Neuronal stem cell (in vitro differentiated cells): ENCODE measurements at regions not wholly inside any gene's neighbourhood (a gene's known extent, or its start where the extent isn't known, plus 50 kb on each side); places are given as distances from the start of the nearest gene placed in this dataset.

ENCODE experiments used
- DNase-seq: peaks from one replicate; pipeline ENCODE4 v3.0.0-alpha.2; 2013; ENCODE audit warnings: low spot score
- H2AFZ ChIP-seq: one replicate; pipeline ENCODE4 v1.6.1; 2013; ENCODE audit warnings: mild to moderate bottlenecking, low read length, inconsistent platforms
- H2AK5ac ChIP-seq: 2 replicates; pipeline ENCODE4 v1.6.1; 2013; ENCODE audit warnings: low read depth, mild to moderate bottlenecking, inconsistent platforms, low read length, moderate library complexity, mixed read lengths
- H2BK120ac ChIP-seq: 2 replicates; pipeline ENCODE4 v1.6.1; 2013; ENCODE audit warnings: low read depth, mild to moderate bottlenecking, inconsistent platforms, low read length, moderate library complexity, mixed read lengths
- H2BK12ac ChIP-seq: one replicate; pipeline ENCODE4 v1.6.1; 2013; ENCODE audit warnings: low read length, inconsistent platforms
- H2BK15ac ChIP-seq: 2 replicates; pipeline ENCODE4 v1.6.1; 2013; ENCODE audit warnings: mild to moderate bottlenecking, low read length, inconsistent platforms, mixed read lengths
- H2BK5ac ChIP-seq: one replicate; pipeline ENCODE4 v1.6.1; 2013; ENCODE audit warnings: inconsistent platforms, mild to moderate bottlenecking, low read length, moderate library complexity
- H3K14ac ChIP-seq: one replicate; pipeline ENCODE4 v1.6.1; 2013; ENCODE audit warnings: low read length, inconsistent platforms
- H3K18ac ChIP-seq: 2 replicates; pipeline ENCODE4 v1.6.1; 2013; ENCODE audit warnings: low read length, inconsistent platforms
- H3K23ac ChIP-seq: 2 replicates; pipeline ENCODE4 v1.6.1; 2013; ENCODE audit warnings: low read depth, mild to moderate bottlenecking, mixed read lengths, low read length, inconsistent platforms; ENCODE audit not compliant: poor library complexity
- H3K27ac ChIP-seq: replicated peaks from 3 replicates; pipeline ENCODE4 v1.5.1; 2013; ENCODE audit warnings: low read length, inconsistent platforms
- H3K27me3 ChIP-seq, 3 experiments: 2 replicates each; pipeline ENCODE4 v1.6.1; 2013; ENCODE audit warnings: low read length in 3 of 3, mild to moderate bottlenecking in 2 of 3, inconsistent platforms in 1 of 3, low read depth in 1 of 3, mixed read lengths in 1 of 3, moderate library complexity in 1 of 3; ENCODE audit not compliant: control insufficient read depth in 3 of 3, insufficient read depth in 3 of 3
- H3K36me3 ChIP-seq, 2 donors: replicated peaks in 1 of 2; 2 replicates each; pipeline ENCODE4 v1.6.1; 2013; ENCODE audit warnings: low read length in 2 of 2; ENCODE audit not compliant: control insufficient read depth in 2 of 2, insufficient read depth in 2 of 2
- H3K4ac ChIP-seq: 2 replicates; pipeline ENCODE4 v1.6.1; 2013; ENCODE audit warnings: inconsistent platforms, mild to moderate bottlenecking, low read length, moderate library complexity
- H3K4me1 ChIP-seq, 2 donors: 1 replicate in 1 of 2; 2 replicates in 1 of 2; pipeline ENCODE4 v1.6.1; 2013; ENCODE audit warnings: low read length in 2 of 2, low read depth in 1 of 2; ENCODE audit not compliant: control insufficient read depth in 2 of 2, insufficient read depth in 1 of 2
- H3K4me2 ChIP-seq: one replicate; pipeline ENCODE4 v1.6.1; 2013; ENCODE audit warnings: mild to moderate bottlenecking, low read length, inconsistent platforms; ENCODE audit not compliant: insufficient read depth, poor library complexity, severe bottlenecking
- H3K4me3 ChIP-seq, 2 donors: 2 replicates each; pipeline ENCODE4 v1.5.1; 2013; ENCODE audit warnings: low read length in 2 of 2, mild to moderate bottlenecking in 2 of 2, inconsistent platforms in 1 of 2, moderate library complexity in 1 of 2
- H3K79me1 ChIP-seq: one replicate; pipeline ENCODE4 v1.6.1; 2013; ENCODE audit warnings: low read depth, mild to moderate bottlenecking, inconsistent platforms, low read length, moderate library complexity
- H3K9ac ChIP-seq: one replicate; pipeline ENCODE4 v1.6.1; 2013; ENCODE audit warnings: mild to moderate bottlenecking, low read depth, low read length, inconsistent platforms; ENCODE audit not compliant: poor library complexity
- H3K9me3 ChIP-seq, 2 donors: replicated peaks in 1 of 2; 2 replicates each; pipeline versions ENCODE3 to v1.6.1; 2013; ENCODE audit warnings: low read length in 2 of 2, mild to moderate bottlenecking in 2 of 2, inconsistent platforms in 1 of 2, low read depth in 1 of 2, mixed read lengths in 1 of 2, moderate library complexity in 1 of 2; ENCODE audit not compliant: control insufficient read depth in 2 of 2, insufficient read depth in 1 of 2
- H4K8ac ChIP-seq: one replicate; pipeline ENCODE4 v1.6.1; 2013; ENCODE audit warnings: low read depth, mild to moderate bottlenecking, inconsistent platforms, low read length, moderate library complexity
- H4K91ac ChIP-seq: one replicate; pipeline ENCODE4 v1.6.1; 2013; ENCODE audit warnings: low read length, low read depth, mild to moderate bottlenecking, inconsistent platforms; ENCODE audit not compliant: poor library complexity
- WGBS, 2 donors: extraction: QIAGEN DNeasy Blood & Tissue Kit; methylation state at CpG; one replicate each; pipeline ENCODE4 v1.1.7; 2013; ENCODE audit warnings: missing lambda C conversion rate in 2 of 2, mixed read lengths in 1 of 2; ENCODE audit not compliant: insufficient read length in 2 of 2, insufficient replicate concordance in 1 of 2; ENCODE audit errors: extremely low coverage in 2 of 2; 5-methylcytosine and 5-hydroxymethylcytosine counted together

DNA sequence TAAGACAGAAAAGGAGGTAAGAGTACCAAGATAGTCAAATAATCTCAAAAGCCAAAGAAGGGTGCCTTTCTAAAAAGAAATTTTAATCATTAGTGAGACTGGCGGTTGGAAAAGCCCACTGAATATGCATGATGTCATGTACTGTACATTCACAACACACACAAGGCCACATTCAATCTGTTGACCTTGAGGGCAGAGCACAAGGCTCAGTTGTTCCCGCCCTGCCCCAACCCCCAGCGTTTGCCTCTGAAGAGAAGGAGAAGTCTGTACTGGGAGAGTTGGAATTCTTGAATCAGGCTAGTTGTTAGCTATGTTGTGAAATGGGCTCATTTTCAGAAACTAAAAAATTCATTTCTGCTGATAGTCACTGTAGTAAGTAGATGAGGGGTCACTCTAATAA, 50.2 kb upstream of the NID2 start:
- no peak overlapping the region for H3K14ac ChIP-seq

More for the DNA sequence above, 50.2 kb upstream of the NID2 start:
- no peak overlapping the region for H4K8ac ChIP-seq
- H3K27me3 ChIP-seq = no peaks in the 10 kb centered on the region
- WGBS, 2 donors = no CpG with 5 or more reads among the region's 3 CpGs
- no peak overlapping the region for H3K9ac ChIP-seq
- no peak overlapping the region for H2BK120ac ChIP-seq
- no peak overlapping the region for H3K27ac ChIP-seq
- DNase-seq = no peak
- no peak overlapping the region for H3K4ac ChIP-seq
- H3K18ac ChIP-seq = no peak overlapping the region
- no peak overlapping the region for H4K91ac ChIP-seq
- no peak overlapping the region for H2AK5ac ChIP-seq
- H2BK5ac ChIP-seq = no peak overlapping the region
- no peaks in the 10 kb centered on the region for H3K36me3 ChIP-seq
- H3K23ac ChIP-seq = no peak overlapping the region
- no peak overlapping the region for H2BK12ac ChIP-seq
- H3K4me2 ChIP-seq = no peak overlapping the region
- H3K4me3 ChIP-seq = no peak overlapping the region
- H2AFZ ChIP-seq = no peak overlapping the region
- no peaks in the 10 kb centered on the region for H3K79me1 ChIP-seq
- H2BK15ac ChIP-seq = no peak overlapping the region
- H3K9me3 ChIP-seq = no peaks in the 10 kb centered on the region
- peaks cover 14 to 29% of the 10 kb centered on the region in 2 donors for H3K4me1 ChIP-seq
